GM04504 (cell line): ENCODE measurements at regions not wholly inside any gene's neighbourhood (a gene's known extent, or its start where the extent isn't known, plus 50 kb on each side); places are given as distances from the start of the nearest gene placed in this dataset.

ENCODE experiments used
- DNase-seq: peaks from one replicate; pipeline ENCODE4 v3.0.0-alpha.2; 2012; ENCODE audit warnings: low read depth

DNA sequence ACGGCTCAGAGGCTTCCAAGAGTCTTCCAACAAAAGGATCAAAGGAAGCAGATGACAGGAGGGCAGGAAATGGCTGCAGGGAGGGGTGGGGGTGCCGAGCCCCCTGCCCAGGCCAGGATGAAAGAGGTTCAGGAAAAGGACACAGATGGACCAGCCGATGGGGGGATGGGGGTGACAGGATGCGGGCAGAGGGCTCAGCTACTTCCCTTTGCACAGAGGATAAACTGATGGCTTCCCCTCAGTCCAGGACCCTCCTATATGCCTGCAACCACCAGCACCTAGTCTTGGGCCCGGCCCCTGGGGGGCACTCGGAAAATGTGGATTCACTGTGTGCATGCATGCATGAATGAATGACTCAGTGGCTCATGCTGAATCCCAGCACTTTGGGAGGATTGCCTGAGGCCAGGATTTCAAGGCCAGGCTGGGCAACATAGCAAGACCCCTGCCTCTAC, 148.2 kb downstream of the C9orf50 start:
- DNase-seq = no peak

GRCh38 chr9:129471201-129472019, 149.5 kb downstream of the C9orf50 start:
- DNase-seq = no peak

DNA sequence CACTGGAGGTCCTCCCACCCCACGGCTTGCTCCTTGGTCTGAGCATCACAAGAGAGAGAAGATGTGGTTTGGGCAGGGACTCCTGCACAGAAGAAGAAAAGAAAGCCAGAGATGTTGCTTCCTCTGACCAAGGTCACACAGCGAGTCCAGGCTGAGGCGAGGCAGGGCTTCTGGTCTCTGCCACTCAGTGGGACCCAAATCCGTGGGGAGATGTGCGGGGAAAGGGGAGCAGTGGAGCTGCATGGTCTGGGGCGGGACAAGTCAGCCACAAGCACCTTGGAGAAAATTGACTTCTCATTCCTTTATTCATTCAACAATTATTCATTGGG, 150.9 kb downstream of the C9orf50 start:
- no peak for DNase-seq

DNA sequence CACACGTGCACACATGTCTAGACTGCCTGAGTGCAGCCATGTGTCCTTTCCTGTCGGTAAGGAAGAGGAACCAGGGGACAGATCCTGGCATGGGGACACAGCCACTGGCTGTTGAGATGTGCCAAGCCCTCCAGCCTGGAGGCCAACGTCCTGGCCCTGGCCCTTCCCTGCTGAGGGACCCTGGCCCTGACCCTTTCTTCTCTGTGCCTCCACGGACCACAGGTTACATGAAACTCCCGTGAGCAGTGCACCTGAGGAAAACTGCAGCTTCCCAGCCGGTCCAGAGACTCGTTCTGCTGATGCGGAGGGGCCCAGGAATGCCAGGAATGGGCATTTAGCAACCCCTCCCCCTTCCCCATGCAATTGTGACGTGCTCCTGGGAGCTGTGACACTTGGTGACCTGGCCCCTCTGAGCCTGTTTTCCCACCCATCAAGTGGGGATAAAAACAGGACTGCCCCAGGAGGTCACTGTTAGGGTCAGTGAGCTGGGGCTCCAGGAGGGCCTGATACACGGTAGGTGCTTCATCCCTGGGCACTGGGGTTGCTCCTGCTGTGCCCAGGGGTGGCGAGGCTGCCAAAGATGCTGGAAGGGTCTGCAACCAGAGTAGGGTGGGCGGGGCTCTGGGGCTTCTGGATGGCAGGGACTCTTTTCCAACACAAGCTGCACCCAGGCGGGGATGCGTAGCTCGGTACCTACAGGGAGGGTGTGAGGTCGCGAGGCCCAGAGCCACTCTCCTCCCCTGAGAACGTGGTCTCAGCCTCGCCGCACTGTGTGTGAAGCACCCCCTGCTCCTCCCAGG, 151.5 kb downstream of the C9orf50 start:
- no peak for DNase-seq

DNA sequence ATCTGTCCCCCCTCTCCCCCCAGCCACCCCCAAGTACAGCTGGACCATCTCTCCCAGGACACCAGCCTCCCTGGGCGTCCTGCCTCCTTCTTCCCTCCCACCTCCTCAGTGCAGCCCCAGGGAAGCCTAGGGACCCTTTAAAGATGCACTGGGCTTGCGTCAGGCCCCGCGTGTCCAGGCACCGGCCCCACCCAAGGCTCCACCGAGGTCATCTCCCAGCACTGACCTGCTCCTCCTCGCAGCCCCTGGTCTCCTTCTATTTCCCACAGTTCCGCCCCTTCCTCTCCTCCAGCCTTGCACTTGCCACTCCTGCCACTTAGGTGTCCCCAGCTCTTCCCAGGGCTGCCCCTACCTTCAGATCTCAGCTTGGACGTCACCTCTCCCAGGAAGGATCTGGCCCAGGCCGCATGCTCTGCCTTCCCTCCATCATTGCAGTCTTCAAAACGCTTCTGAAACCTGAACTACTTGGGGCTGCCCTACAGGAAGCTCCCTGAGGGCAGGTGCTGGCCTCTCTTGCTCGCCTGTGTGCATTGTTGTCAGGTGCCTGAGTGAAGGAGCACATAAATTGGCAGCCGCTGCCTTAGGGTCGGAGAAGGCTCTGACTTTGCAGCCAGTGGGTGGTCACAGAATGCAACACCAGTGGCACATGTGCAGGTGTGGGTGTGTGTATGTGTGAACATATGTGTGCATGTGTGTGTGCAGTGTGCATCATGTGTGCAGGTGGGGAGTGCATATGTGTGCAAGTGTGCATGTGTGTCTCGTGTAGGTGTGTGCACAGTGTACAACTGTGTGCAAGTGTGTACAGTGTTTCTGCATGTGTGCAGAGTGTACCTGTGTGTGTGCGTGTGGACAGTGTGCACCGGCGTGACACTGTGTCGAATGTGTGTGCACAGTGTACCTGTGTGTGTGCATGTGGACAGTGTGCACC, 152.9 kb downstream of the C9orf50 start:
- no peak for DNase-seq

DNA sequence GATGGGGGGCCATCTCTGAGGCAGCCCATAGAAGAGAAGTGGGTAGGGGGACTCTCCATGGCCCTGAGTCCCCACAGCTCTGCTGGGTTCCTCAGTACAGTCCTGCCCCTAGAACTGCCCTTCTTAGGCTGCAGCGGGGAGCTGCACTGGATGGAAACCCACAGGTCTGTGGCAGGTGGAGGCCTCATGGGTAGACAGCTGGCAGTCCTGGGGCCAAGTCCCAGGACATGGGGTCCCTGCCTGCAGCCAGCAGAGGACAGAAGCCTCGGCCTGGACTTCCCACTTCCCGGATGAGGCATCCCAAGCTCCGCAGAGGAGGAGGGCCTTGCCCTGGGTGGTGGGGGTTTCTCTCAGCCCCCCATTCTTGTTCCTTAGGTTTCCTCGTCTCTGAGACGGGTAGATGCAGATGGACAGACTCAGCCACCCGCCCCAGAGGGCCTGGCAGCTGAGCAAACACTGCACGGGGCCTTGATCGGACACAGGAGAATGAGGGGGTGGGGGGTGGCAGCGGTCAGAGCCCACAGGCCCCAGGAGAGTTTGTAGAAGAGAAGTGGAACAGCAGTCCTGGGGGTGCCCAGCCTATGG, 153.8 kb downstream of the C9orf50 start:
- no peak for DNase-seq

GRCh38 chr9:129465834-129466535, 154.9 kb downstream of the C9orf50 start:
- no peak for DNase-seq

GRCh38 chr9:129464972-129465833, 155.7 kb downstream of the C9orf50 start:
- DNase-seq = no peak

DNA sequence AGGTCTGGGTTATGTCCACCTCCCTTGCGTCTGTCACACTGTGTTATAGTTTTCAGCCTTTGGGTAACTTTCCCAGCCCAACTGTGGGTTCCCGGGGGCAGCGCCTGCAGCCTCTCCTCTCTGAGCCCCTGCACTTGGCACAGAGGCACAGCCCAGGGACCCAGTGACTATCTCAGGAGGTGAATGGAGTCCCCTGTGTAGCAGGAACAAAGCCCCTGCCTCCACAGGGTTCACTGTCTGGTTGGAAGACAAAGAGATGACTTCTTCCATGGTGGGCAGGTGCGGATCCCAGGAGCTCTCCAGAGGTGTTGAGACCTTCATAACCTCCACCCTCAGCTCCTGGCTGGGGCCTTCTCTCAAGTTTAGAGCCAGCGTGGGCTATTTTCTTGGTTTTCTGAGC, 156.9 kb downstream of the C9orf50 start:
- DNase-seq = no peak

DNA sequence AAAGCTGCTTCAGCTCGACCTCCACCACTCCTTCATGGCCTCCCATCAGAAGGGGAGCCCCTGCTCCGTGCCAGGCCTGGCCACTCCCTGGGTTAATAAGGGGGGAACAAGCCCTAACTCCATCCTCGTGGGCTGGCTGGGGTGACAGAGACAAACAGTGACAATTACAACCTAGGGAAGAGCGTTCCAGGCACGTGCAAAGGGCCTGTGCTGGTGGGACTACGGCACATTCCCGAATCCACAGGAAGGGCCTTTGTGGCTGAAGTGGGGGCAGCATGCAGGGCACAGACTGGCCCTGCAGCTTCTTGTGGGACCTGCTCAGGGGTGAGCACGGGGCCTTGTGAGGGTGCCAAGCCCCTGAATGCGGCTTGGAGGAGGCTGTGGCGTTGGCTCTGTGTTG, 157.4 kb downstream of the C9orf50 start:
- no peak for DNase-seq

GRCh38 chr9:129462360-129462759, 158.5 kb downstream of the C9orf50 start:
- DNase-seq = no peak

DNA sequence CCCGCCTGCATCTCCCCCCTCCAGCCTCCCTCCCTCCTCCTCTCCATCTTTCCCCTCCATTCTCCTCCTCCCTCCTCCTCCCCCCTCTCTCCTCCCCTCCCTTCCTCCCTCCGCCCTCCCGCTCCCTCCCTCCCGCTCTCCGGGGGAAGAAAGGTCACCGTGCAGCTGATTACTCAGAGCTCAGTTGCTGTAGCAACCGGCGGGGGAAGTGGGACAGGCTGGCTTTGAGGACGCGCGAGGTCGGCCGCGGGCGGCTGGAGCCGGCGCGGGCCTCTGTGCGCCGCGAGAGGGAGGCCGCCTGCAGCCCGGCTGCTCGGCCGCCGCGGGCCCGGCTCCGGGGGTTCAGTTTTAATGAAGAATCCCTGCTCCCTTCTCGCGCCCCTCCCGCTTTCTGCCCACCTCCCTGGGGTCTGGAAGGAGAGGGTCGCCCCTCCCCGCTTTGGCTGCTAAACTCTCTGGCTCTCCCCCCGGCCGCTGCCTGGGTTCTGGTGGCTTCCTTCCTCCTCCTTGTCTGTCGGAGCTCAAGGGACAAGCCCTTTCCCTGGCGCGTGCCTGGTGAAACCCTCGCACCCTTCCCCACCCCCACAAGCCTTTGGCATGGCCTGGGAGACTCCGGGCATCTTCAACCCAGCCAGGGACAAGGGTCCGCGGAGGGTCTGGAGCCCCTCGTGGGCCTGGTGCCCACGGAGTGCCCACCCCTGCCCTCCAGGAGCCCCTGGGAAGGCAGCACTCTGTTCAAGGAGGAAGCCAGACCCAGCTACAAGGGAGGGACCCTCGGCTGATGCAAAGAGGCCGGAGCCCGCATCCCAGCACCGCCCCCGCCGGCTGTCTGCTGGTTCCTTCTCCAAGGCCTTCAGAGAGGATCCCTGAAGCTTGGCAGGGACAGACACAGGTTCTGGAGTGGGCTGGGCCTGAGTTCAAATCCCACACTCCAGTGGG, 160.3 kb downstream of the C9orf50 start:
- DNase-seq = peak; percentile 99

- no peak for DNase-seq
Measured at GRCh38 chr9:129459547-129460322, 161.2 kb downstream of the C9orf50 start.

DNA sequence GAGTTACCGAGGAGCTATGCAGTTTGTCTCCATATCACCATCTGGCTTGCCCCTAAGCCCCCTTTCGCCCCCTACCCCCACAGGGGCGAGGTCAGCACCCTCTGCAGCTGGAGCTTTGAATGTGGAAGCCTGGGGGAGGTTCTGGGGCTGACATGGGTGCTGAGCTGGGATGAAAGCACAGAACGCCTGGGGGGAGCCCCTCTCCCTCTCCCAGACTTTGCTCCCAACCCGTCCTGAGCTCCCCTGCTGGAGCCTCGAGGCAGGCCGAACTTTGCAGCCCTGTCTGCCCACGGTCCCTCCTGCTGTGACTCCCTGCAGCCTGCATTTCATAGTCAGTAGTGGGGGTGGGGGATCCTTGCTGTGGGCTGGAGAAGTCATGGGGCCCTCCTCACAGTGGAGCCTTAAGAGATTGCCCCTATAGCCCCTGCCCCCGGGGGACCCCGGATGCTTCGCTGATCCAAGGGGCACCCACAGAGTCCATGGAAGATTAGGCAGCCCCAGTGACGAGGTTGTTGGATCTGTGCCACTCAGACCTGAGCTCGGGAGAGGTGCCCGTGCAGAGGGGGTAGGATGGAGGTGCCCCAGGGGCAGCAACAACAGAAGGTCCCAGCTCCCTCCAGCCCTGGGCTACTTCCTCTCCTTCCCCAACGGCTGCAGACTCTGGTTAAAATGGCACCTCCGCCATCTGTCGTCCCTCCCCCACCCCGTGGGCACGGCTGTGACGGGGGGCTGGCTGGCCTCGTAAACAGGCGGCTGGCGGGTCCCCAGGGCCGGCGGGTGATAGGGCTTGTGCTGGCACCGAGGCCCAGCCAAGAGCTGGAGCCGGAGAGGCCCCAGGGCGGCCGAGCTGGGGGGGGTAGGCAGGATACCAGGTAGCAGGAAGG, 162.0 kb downstream of the C9orf50 start:
- no peak for DNase-seq

DNA sequence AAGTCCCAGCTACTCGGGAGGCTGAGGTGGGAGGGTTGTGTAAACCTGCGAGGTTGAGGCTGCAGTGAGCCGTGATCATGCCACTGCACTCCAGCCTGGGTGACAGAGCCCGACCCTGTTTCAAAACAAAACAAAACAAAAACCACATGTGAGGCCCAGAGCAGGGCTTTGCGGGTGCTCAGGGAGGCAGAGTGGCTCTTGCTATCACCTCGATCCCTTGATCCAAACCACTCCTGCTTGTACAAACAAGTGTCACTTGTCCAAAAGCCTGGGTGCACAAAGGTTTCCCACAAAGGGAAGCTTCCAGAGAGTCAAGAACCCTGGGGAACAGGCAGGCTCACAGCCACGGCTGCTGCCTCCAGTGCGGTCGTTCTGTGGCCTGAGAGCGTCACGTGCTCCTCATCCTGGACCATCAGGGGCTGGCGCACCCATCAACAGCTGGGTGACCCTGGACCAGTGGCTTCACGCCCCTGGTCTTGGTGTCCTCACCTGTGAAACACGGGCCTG, 162.7 kb downstream of the C9orf50 start:
- no peak for DNase-seq

DNA sequence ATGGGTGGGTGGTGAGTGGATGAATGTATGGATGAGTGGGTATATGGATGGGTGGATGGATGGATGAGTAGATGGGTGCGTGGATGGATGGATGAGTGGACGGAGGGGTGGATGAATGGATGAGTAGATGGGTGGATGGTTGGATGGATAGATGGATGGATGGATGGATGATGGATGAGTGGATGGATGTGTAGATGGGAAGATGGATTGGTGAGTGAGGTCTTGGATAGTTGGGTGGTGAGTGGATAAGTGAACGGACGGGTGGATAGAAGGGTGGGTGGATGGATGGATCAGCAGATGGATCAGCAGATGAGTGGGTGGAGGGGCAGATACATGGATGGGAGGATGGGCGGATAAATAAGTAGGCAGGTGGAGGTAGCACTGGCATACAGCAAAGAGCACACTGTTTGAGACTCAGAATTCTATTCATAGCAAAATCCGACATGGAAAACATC, 163.5 kb downstream of the C9orf50 start:
- DNase-seq = no peak
